H9 (cell line): ENCODE measurements at regions not wholly inside any gene's neighbourhood (a gene's known extent, or its start where the extent isn't known, plus 50 kb on each side); places are given as distances from the start of the nearest gene placed in this dataset.
A peak's percentile ranks its signal among the peaks of the same experiment; 100 is the strongest.

Experiments used
- DNase-seq: peaks from one replicate; pipeline ENCODE4 v3.0.0-alpha.2; 2017
- H2AFZ ChIP-seq: one replicate; pipeline ENCODE4 v1.6.1; 2013; ENCODE audit warnings: mild to moderate bottlenecking, low read length, control low read depth, moderate library complexity
- H2AK5ac ChIP-seq: 2 replicates; pipeline ENCODE4 v1.6.1; 2013; ENCODE audit warnings: low read length, control low read depth, mixed read lengths; ENCODE audit not compliant: insufficient read length
- H2BK120ac ChIP-seq: one replicate; pipeline ENCODE4 v1.6.1; 2013; ENCODE audit warnings: low read depth, mild to moderate bottlenecking, low read length, control low read depth, inconsistent platforms; ENCODE audit not compliant: poor library complexity, severe bottlenecking
- H2BK12ac ChIP-seq: 2 replicates; pipeline ENCODE4 v1.6.1; 2013; ENCODE audit warnings: low read length, control low read depth, mixed read lengths, low read depth; ENCODE audit not compliant: insufficient read length
- H2BK15ac ChIP-seq: 2 replicates; pipeline ENCODE4 v1.6.1; 2013; ENCODE audit warnings: low read depth, low read length, control low read depth
- H2BK20ac ChIP-seq: one replicate; pipeline ENCODE4 v1.6.1; 2013; ENCODE audit warnings: low read depth, mild to moderate bottlenecking, low read length, control low read depth, inconsistent platforms; ENCODE audit not compliant: poor library complexity, severe bottlenecking
- H2BK5ac ChIP-seq: 2 replicates; pipeline ENCODE4 v1.6.1; 2013; ENCODE audit warnings: low read length, control low read depth, mixed read lengths; ENCODE audit not compliant: insufficient read length
- H3K14ac ChIP-seq: 2 replicates; pipeline ENCODE4 v1.6.1; 2013; ENCODE audit warnings: low read length, control low read depth; ENCODE audit not compliant: insufficient read depth
- H3K18ac ChIP-seq: 2 replicates; pipeline ENCODE4 v1.6.1; 2013; ENCODE audit warnings: low read depth, mild to moderate bottlenecking, mixed read lengths, low read length, control low read depth; ENCODE audit not compliant: insufficient read length
- H3K23ac ChIP-seq: 2 replicates; pipeline ENCODE4 v1.6.1; 2013; ENCODE audit warnings: low read length, control low read depth, mixed read lengths, low read depth; ENCODE audit not compliant: insufficient read length
- H3K23me2 ChIP-seq: 2 replicates; pipeline ENCODE4 v1.6.1; 2013; ENCODE audit warnings: low read depth, mild to moderate bottlenecking, mixed read lengths, low read length, control low read depth; ENCODE audit not compliant: insufficient read length, poor library complexity, severe bottlenecking
- H3K27ac ChIP-seq: 2 replicates; pipeline ENCODE4 v1.5.1; 2013; ENCODE audit warnings: low read length, control low read depth, mixed read lengths, low read depth; ENCODE audit not compliant: insufficient read length
- H3K27me3 ChIP-seq: 2 replicates; pipeline ENCODE4 v1.6.1; 2013; ENCODE audit warnings: low read length, control low read depth, inconsistent platforms; ENCODE audit not compliant: insufficient read depth
- H3K4ac ChIP-seq: 2 replicates; pipeline ENCODE4 v1.6.1; 2013; ENCODE audit warnings: low read depth, mild to moderate bottlenecking, control low read depth, inconsistent platforms, low read length, moderate library complexity
- H3K4me1 ChIP-seq: 2 replicates; pipeline ENCODE4 v1.6.1; 2013; ENCODE audit warnings: low read length, control low read depth, inconsistent platforms; ENCODE audit not compliant: insufficient read depth
- H3K4me2 ChIP-seq: 2 replicates; pipeline ENCODE4 v1.6.1; 2013; ENCODE audit warnings: low read length, control low read depth, mixed read lengths; ENCODE audit not compliant: insufficient read length, insufficient read depth
- H3K56ac ChIP-seq: 2 replicates; pipeline ENCODE4 v1.6.1; 2013; ENCODE audit warnings: low read depth, mild to moderate bottlenecking, mixed read lengths, low read length, control low read depth; ENCODE audit not compliant: insufficient read length
- H3K79me1 ChIP-seq: 2 replicates; pipeline ENCODE4 v1.6.1; 2013; ENCODE audit warnings: low read depth, mild to moderate bottlenecking, moderate library complexity, low read length, control low read depth, inconsistent platforms; ENCODE audit not compliant: insufficient read depth, poor library complexity, severe bottlenecking
- H3K79me2 ChIP-seq: 2 replicates; pipeline ENCODE4 v1.6.1; 2013; ENCODE audit warnings: low read length, control low read depth, inconsistent platforms; ENCODE audit not compliant: insufficient read depth
- H3K9ac ChIP-seq: 2 replicates; pipeline ENCODE4 v1.6.1; 2013; ENCODE audit warnings: low read length, control low read depth, mixed read lengths; ENCODE audit not compliant: insufficient read length; ENCODE audit errors: extremely low read depth
- H3K9me3 ChIP-seq: one replicate; pipeline ENCODE4 v1.6.1; 2013; ENCODE audit warnings: low read depth, low read length, inconsistent platforms; ENCODE audit not compliant: control insufficient read depth
- H3T11ph ChIP-seq: one replicate; pipeline ENCODE4 v1.6.1; 2013; ENCODE audit warnings: mild to moderate bottlenecking, low read length, control low read depth, inconsistent platforms
- H4K20me1 ChIP-seq: one replicate; pipeline ENCODE4 v1.6.1; 2013; ENCODE audit not compliant: control insufficient read depth, insufficient read length, insufficient read depth
- H4K5ac ChIP-seq: 2 replicates; pipeline ENCODE4 v1.6.1; 2013; ENCODE audit warnings: low read depth, mild to moderate bottlenecking, mixed read lengths, low read length, control low read depth; ENCODE audit not compliant: insufficient read length
- H4K8ac ChIP-seq: replicated peaks from 2 replicates; pipeline ENCODE4 v1.6.1; 2013; ENCODE audit warnings: low read length, control low read depth, mixed read lengths, low read depth; ENCODE audit not compliant: insufficient read length
- H4K91ac ChIP-seq: 2 replicates; pipeline ENCODE4 v1.6.1; 2013; ENCODE audit warnings: low read depth, mild to moderate bottlenecking, moderate library complexity, mixed read lengths, low read length, control low read depth; ENCODE audit not compliant: insufficient read length
- H3K27ac Mint-ChIP-seq, 3 experiments: 2 replicates in 2 of 3; 3 replicates in 1 of 3; pipeline ENCODE4 v1.8.0; 2020 to 2021; ENCODE audit warnings: mixed read lengths in 3 of 3, mild to moderate bottlenecking in 1 of 3, moderate library complexity in 1 of 3
- H3K27me3 Mint-ChIP-seq: 2 replicates; pipeline ENCODE4 v1.8.0; 2021; ENCODE audit warnings: low read depth, mild to moderate bottlenecking, moderate library complexity, mixed read lengths
- H3K36me3 Mint-ChIP-seq, 3 experiments: 2 replicates in 2 of 3; 3 replicates in 1 of 3; pipeline ENCODE4 v1.8.0; 2020 to 2021; ENCODE audit warnings: low read depth in 3 of 3, mixed read lengths in 3 of 3; ENCODE audit not compliant: insufficient read depth in 1 of 3
- H3K4me1 Mint-ChIP-seq, 2 experiments: 2 replicates each; pipeline ENCODE4 v1.8.0; 2020; ENCODE audit warnings: mixed read lengths in 2 of 2
- H3K4me3 Mint-ChIP-seq, 2 experiments: 2 replicates in 1 of 2; 3 replicates in 1 of 2; pipeline ENCODE4 v1.8.0; 2020 to 2021; ENCODE audit warnings: mild to moderate bottlenecking in 2 of 2, mixed read lengths in 2 of 2, moderate library complexity in 1 of 2
- H3K9me3 Mint-ChIP-seq, 2 experiments: 2 replicates in 1 of 2; 3 replicates in 1 of 2; pipeline ENCODE4 v1.8.0; 2020; ENCODE audit warnings: mild to moderate bottlenecking in 2 of 2, mixed read lengths in 2 of 2, moderate library complexity in 1 of 2
- WGBS: extraction: QIAGEN DNeasy Blood & Tissue Kit; methylation state at CpG from one replicate; pipeline ENCODE4 v1.1.7; 2013; ENCODE audit warnings: missing lambda C conversion rate, low lambda C conversion rate, mixed read lengths; ENCODE audit not compliant: insufficient read length; ENCODE audit errors: extremely low coverage; 5-methylcytosine and 5-hydroxymethylcytosine counted together
- TF ChIP-seq, protein P1 (sequence below): fragments of 200-600 bp; sonication (generic); conservative IDR thresholded peaks from 3 replicates; pipeline ENCODE4 v1.8.0; 2021; ENCODE audit warnings: antibody characterized with exemption, mild to moderate bottlenecking

DNA sequence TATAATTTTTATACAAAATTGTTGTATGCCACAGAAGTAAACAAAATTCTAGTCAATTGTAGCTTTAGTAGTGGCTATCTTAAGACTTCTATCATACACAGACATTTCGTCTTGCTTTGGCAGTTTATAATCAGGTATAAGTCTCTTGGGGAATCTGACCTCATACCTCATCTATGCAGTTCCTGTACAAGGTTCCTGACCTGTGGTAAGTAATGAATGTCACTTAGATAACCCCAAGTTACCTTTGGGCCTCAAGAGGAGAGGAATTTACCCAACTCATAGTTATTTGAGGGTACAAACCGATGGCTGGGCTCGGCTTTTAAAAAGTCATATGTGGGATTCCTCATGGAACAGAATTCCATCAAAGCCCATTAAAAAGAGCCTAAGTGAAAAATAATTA, 58.8 kb upstream of the UNC93A start:
- Mint-ChIP-seq H3K36me3 (peaks cover 22 to 71% (median 24%) of the 10 kb centered on the region in 3 experiments), H3K4me3 (peak overlapping the region; percentile 4 to 38; a peak in 4 of 5 replicates)

More for the DNA sequence above, 58.8 kb upstream of the UNC93A start:
- no peak overlapping the region for H4K91ac ChIP-seq
- Mint-ChIP-seq H3K27ac (peak overlapping the region in 2 of 3 experiments; percentile 78 to 81; a peak in 5 of 7 replicates), H3K9me3 (no peaks in the 10 kb centered on the region), H3K4me1 (peaks cover 62 to 79% of the 10 kb centered on the region in 2 experiments), H3K27me3 (no peaks in the 10 kb centered on the region)
- TF ChIP-seq, protein P1, sequence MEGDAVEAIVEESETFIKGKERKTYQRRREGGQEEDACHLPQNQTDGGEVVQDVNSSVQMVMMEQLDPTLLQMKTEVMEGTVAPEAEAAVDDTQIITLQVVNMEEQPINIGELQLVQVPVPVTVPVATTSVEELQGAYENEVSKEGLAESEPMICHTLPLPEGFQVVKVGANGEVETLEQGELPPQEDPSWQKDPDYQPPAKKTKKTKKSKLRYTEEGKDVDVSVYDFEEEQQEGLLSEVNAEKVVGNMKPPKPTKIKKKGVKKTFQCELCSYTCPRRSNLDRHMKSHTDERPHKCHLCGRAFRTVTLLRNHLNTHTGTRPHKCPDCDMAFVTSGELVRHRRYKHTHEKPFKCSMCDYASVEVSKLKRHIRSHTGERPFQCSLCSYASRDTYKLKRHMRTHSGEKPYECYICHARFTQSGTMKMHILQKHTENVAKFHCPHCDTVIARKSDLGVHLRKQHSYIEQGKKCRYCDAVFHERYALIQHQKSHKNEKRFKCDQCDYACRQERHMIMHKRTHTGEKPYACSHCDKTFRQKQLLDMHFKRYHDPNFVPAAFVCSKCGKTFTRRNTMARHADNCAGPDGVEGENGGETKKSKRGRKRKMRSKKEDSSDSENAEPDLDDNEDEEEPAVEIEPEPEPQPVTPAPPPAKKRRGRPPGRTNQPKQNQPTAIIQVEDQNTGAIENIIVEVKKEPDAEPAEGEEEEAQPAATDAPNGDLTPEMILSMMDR: no peak
- no peaks in the 10 kb centered on the region for H3K79me1 ChIP-seq
- H3T11ph ChIP-seq: no peak overlapping the region
- H4K20me1 ChIP-seq: no peaks in the 10 kb centered on the region
- H3K14ac ChIP-seq: no peak overlapping the region
- no peak overlapping the region for H2AFZ ChIP-seq
- H2BK5ac ChIP-seq: no peak overlapping the region
- no peaks in the 10 kb centered on the region for H3K27me3 ChIP-seq
- DNase-seq: no peak
- no peak overlapping the region for H3K18ac ChIP-seq
- no peak overlapping the region for H3K56ac ChIP-seq
- no peak overlapping the region for H3K27ac ChIP-seq
- H2AK5ac ChIP-seq: no peak overlapping the region
- H3K9me3 ChIP-seq: no peaks in the 10 kb centered on the region
- H3K4me2 ChIP-seq: no peak overlapping the region
- H4K8ac ChIP-seq: no peak overlapping the region
- H2BK20ac ChIP-seq: no peak overlapping the region
- H3K4ac ChIP-seq: no peak overlapping the region
- no CpG with 5 or more reads among the region's 3 CpGs for WGBS
- H3K4me1 ChIP-seq: peaks cover 8% of the 10 kb centered on the region; the same call in 1 of the 2 replicates
- no peak overlapping the region for H2BK12ac ChIP-seq
- no peak overlapping the region for H2BK15ac ChIP-seq
- H4K5ac ChIP-seq: no peak overlapping the region
- H3K23ac ChIP-seq: no peak overlapping the region
- H3K9ac ChIP-seq: no peak overlapping the region
- peaks cover 45% of the 10 kb centered on the region for H3K79me2 ChIP-seq
- no peak overlapping the region for H2BK120ac ChIP-seq
- peaks cover 9% of the 10 kb centered on the region for H3K23me2 ChIP-seq
